ENCODE measurements at regions not wholly inside any gene's neighbourhood (a gene's known extent, or its start where the extent isn't known, plus 50 kb on each side); places are given as distances from the start of the nearest gene placed in this dataset.

- Histone ChIP-seq H3K36me3 (no peaks in the 10 kb centered on the region), H3K4me1 (no peaks in the 10 kb centered on the region), H3K27ac (no peak overlapping the region), H3K4me3 (no peak overlapping the region), H3K27me3 (no peaks in the 10 kb centered on the region), H3K9me3 (no peaks in the 10 kb centered on the region)
- intact Hi-C loops (cut with DNase I; ENCODE audit: low total_unique reads) (loop anchor here (5.0 kb wide), 1 partner anchor 1340 kb away; no protein-coding TSS in a partner anchor), in situ Hi-C loops (cut with MboI; ENCODE audit: low pct_ligation_motif_present in 1 of 4, low pct_unique_long_range_greater_than_20kb in 1 of 4, low sequenced_read_pairs in 3 of 4) (no loop called here)
- WGBS, 2 donors (ENCODE audit: low coverage in 1 of 2): 71 to 73% methylated on average over 3 of the region's 3 CpGs
- no peak for DNase-seq
- TF ChIP-seq POLR2AphosphoS5 (IDR thresholded peaks at IDR 0.05): no peak
- no peak for TF ChIP-seq CTCF (IDR thresholded peaks at IDR 0.05)
- no peak for TF ChIP-seq EP300 (IDR thresholded peaks at IDR 0.05; ENCODE audit: low read depth)
- TF ChIP-seq POLR2A (IDR thresholded peaks at IDR 0.05): no peak
Measured at GRCh38 chr3:190716961-190717360, 145.5 kb downstream of the GMNC start.

GRCh38 chr3:190716211-190716610 is 146.3 kb downstream of the GMNC start:
- intact Hi-C loops (cut with DNase I; ENCODE audit: low total_unique reads) (loop anchor here (5.0 kb wide), 1 partner anchor 1339 kb away; no protein-coding TSS in a partner anchor), in situ Hi-C loops (cut with MboI; ENCODE audit: low pct_ligation_motif_present in 1 of 4, low pct_unique_long_range_greater_than_20kb in 1 of 4, low sequenced_read_pairs in 3 of 4) (no loop called here)
- H3K36me3 ChIP-seq: no peaks in the 10 kb centered on the region
- no peak for DNase-seq
- H3K27me3 ChIP-seq: no peaks in the 10 kb centered on the region
- WGBS, 2 donors (ENCODE audit: low coverage in 1 of 2): 72 to 92% methylated on average over 2 of the region's 2 CpGs
- H3K9me3 ChIP-seq: no peaks in the 10 kb centered on the region
- no peaks in the 10 kb centered on the region for H3K4me1 ChIP-seq
- H3K4me3 ChIP-seq: no peak overlapping the region
- H3K27ac ChIP-seq: no peak overlapping the region
- TF ChIP-seq CTCF (IDR thresholded peaks at IDR 0.05): no peak
- TF ChIP-seq POLR2A (IDR thresholded peaks at IDR 0.05): no peak
- TF ChIP-seq POLR2AphosphoS5 (IDR thresholded peaks at IDR 0.05): no peak
- TF ChIP-seq EP300 (IDR thresholded peaks at IDR 0.05; ENCODE audit: low read depth): no peak

- Histone ChIP-seq H3K4me1 (no peaks in the 10 kb centered on the region), H3K27me3 (no peaks in the 10 kb centered on the region), H3K36me3 (no peaks in the 10 kb centered on the region), H3K27ac (no peak overlapping the region), H3K4me3 (no peak overlapping the region), H3K9me3 (no peaks in the 10 kb centered on the region)
- TF ChIP-seq POLR2A (IDR thresholded peaks at IDR 0.05) (no peak), CTCF (IDR thresholded peaks at IDR 0.05) (no peak), EP300 (IDR thresholded peaks at IDR 0.05; ENCODE audit: low read depth) (no peak), POLR2AphosphoS5 (IDR thresholded peaks at IDR 0.05) (no peak)
- in situ Hi-C loops (cut with MboI; ENCODE audit: low pct_ligation_motif_present in 1 of 4, low pct_unique_long_range_greater_than_20kb in 1 of 4, low sequenced_read_pairs in 3 of 4) (no loop called here), intact Hi-C loops (cut with DNase I; ENCODE audit: low total_unique reads) (no loop called here)
- no peak for DNase-seq
- 88 to 90% methylated on average over 3 of the region's 3 CpGs for WGBS, 2 donors (ENCODE audit: low coverage in 1 of 2)
Measured at GRCh38 chr3:190710723-190711122, 151.8 kb downstream of the GMNC start.

DNA sequence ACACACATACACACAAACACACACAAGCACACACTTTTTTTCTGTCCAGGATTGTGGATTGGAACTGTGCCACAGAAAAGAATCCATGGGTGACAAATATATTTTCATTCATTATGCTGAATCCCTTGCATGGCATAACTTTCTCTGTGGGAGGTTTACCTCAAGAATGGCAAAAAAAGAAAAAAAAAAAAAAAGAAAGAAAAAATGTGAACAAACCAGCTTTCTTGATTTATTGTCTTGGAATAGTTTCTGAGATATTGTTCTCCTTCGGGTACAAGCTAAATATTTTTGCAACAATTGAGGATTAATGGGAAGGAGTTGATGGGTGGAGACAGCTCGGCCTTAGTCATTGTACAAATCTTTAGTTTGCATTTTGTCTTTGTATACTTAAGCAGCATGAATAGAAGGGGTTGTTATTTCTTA is 153.1 kb downstream of the GMNC start:
- in situ Hi-C loops (cut with MboI; ENCODE audit: low pct_ligation_motif_present in 1 of 4, low pct_unique_long_range_greater_than_20kb in 1 of 4, low sequenced_read_pairs in 3 of 4) (no loop called here), intact Hi-C loops (cut with DNase I; ENCODE audit: low total_unique reads) (no loop called here)
- 35 to 57% methylated on average over 2 of the region's 2 CpGs for WGBS, 2 donors (ENCODE audit: low coverage in 1 of 2)
- Histone ChIP-seq H3K36me3 (no peaks in the 10 kb centered on the region), H3K9me3 (no peaks in the 10 kb centered on the region), H3K27me3 (no peaks in the 10 kb centered on the region), H3K27ac (no peak overlapping the region), H3K4me3 (no peak overlapping the region), H3K4me1 (no peaks in the 10 kb centered on the region)
- no peak for DNase-seq
- no peak for TF ChIP-seq POLR2AphosphoS5 (IDR thresholded peaks at IDR 0.05)
- no peak for TF ChIP-seq CTCF (IDR thresholded peaks at IDR 0.05)
- no peak for TF ChIP-seq POLR2A (IDR thresholded peaks at IDR 0.05)
- TF ChIP-seq EP300 (IDR thresholded peaks at IDR 0.05; ENCODE audit: low read depth): no peak

Measured in transverse colon (tissue), 4 donors.